K562 (cell line): ENCODE measurements at regions not wholly inside any gene's neighbourhood (a gene's known extent, or its start where the extent isn't known, plus 50 kb on each side); places are given as distances from the start of the nearest gene placed in this dataset.

Experiments used
- CBFB ChIP-seq: sonication (generic); formaldehyde crosslinking; IDR thresholded peaks from 2 replicates; pipeline ENCODE4 v1.4.0; 2020; ENCODE audit warnings: mild to moderate bottlenecking, missing genetic modification reagents
- PURB ChIP-seq: sonication (generic); formaldehyde crosslinking; IDR thresholded peaks from 2 replicates; pipeline ENCODE4 v1.9.0; 2021; ENCODE audit warnings: low read depth, mild to moderate bottlenecking, missing genetic modification reagents
- TF ChIP-seq, protein P1 (sequence below): sonication (generic); formaldehyde crosslinking; IDR thresholded peaks from 2 replicates; pipeline ENCODE4 v1.9.0; 2022; ENCODE audit warnings: mild to moderate bottlenecking, missing genetic modification reagents
- TF ChIP-seq, protein P2 (sequence below): fragments of 250-450 bp; sonication (Bioruptor Pico); IDR thresholded peaks from 2 replicates; pipeline ENCODE4 v1.5.0; 2020; ENCODE audit warnings: mild to moderate bottlenecking, borderline replicate concordance

DNA sequence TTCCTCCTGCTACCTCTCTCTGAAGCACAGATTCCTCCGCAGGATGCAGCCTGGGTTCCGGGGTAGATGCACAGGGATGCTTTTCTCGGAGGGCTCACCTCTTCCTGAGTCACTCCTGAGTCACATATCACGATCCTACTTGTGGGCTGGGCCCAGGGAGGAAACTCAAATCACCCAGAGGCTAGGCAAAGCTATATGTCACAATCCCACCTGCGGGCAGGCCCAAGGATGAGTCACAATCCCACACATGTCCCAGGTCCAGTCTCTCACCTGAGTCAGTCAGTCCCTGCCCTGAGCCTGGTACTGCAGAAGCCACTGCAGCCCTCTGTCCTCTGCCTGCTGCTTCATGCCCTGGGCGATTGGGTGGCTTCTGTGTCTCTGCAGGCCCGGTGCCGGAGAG is 149.0 kb upstream of the GSC start:
- TF ChIP-seq PURB (no peak), CBFB (CRISPR knock-in tag) (no peak)
- TF ChIP-seq, protein P1, sequence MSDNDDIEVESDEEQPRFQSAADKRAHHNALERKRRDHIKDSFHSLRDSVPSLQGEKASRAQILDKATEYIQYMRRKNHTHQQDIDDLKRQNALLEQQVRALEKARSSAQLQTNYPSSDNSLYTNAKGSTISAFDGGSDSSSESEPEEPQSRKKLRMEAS = no peak
- TF ChIP-seq, protein P2, sequence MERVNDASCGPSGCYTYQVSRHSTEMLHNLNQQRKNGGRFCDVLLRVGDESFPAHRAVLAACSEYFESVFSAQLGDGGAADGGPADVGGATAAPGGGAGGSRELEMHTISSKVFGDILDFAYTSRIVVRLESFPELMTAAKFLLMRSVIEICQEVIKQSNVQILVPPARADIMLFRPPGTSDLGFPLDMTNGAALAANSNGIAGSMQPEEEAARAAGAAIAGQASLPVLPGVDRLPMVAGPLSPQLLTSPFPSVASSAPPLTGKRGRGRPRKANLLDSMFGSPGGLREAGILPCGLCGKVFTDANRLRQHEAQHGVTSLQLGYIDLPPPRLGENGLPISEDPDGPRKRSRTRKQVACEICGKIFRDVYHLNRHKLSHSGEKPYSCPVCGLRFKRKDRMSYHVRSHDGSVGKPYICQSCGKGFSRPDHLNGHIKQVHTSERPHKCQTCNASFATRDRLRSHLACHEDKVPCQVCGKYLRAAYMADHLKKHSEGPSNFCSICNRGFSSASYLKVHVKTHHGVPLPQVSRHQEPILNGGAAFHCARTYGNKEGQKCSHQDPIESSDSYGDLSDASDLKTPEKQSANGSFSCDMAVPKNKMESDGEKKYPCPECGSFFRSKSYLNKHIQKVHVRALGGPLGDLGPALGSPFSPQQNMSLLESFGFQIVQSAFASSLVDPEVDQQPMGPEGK (CRISPR knock-in tag) = no peak
